Hepatocyte (in vitro differentiated cells): ENCODE measurements at regions not wholly inside any gene's neighbourhood (a gene's known extent, or its start where the extent isn't known, plus 50 kb on each side); places are given as distances from the start of the nearest gene placed in this dataset.

Experiments
- DNase-seq: peaks from one replicate; pipeline ENCODE4 v3.0.0-alpha.2; 2016; ENCODE audit warnings: low spot score
- H2AFZ ChIP-seq: fragments of 200-600 bp; sonication (generic); 2 replicates; pipeline ENCODE4 v1.6.0; 2016; ENCODE audit warnings: antibody characterized with exemption, mild to moderate bottlenecking
- H3K27ac ChIP-seq: fragments of 200-600 bp; sonication (generic); 2 replicates; pipeline ENCODE4 v1.5.1; 2016; ENCODE audit warnings: mild to moderate bottlenecking
- H3K27me3 ChIP-seq: fragments of 200-600 bp; sonication (generic); 2 replicates; pipeline ENCODE4 v1.6.1; 2016
- H3K36me3 ChIP-seq: fragments of 200-600 bp; sonication (generic); replicated peaks from 2 replicates; pipeline ENCODE4 v1.5.1; 2016; ENCODE audit warnings: low read depth; ENCODE audit not compliant: insufficient read depth
- H3K4me1 ChIP-seq: fragments of 200-600 bp; sonication (generic); 2 replicates; pipeline ENCODE4 v1.5.1; 2016; ENCODE audit warnings: mild to moderate bottlenecking, moderate library complexity; ENCODE audit not compliant: insufficient read depth
- H3K4me2 ChIP-seq: fragments of 200-600 bp; sonication (generic); 2 replicates; pipeline ENCODE4 v1.6.0; 2016
- H3K4me3 ChIP-seq: fragments of 200-600 bp; sonication (generic); 2 replicates; pipeline ENCODE4 v1.5.1; 2016; ENCODE audit warnings: mild to moderate bottlenecking
- H3K79me2 ChIP-seq: fragments of 200-600 bp; sonication (generic); 2 replicates; pipeline ENCODE4 v1.6.0; 2017; ENCODE audit warnings: mild to moderate bottlenecking
- H3K9me2 ChIP-seq: fragments of 200-600 bp; sonication (generic); replicated peaks from 2 replicates; pipeline ENCODE4 v1.6.0; 2017; ENCODE audit warnings: mild to moderate bottlenecking; ENCODE audit not compliant: insufficient read depth
- H3K9me3 ChIP-seq: fragments of 200-600 bp; sonication (generic); 2 replicates; pipeline ENCODE4 v1.5.1; 2016; ENCODE audit warnings: low read depth, mild to moderate bottlenecking
- H4K20me1 ChIP-seq: fragments of 200-600 bp; sonication (generic); 2 replicates; pipeline ENCODE4 v1.6.0; 2016; ENCODE audit warnings: mild to moderate bottlenecking; ENCODE audit not compliant: insufficient read depth, poor library complexity, severe bottlenecking
- CTCF ChIP-seq: fragments of 200-600 bp; sonication (generic); IDR thresholded peaks from 2 replicates; pipeline ENCODE4 v1.5.1; 2016; ENCODE audit warnings: antibody characterized with exemption, mild to moderate bottlenecking; ENCODE audit not compliant: poor library complexity
- EZH2 ChIP-seq: fragments of 200-600 bp; sonication (generic); IDR thresholded peaks from 2 replicates; pipeline ENCODE4 v1.6.1; 2016; ENCODE audit warnings: antibody characterized with exemption, mild to moderate bottlenecking, borderline replicate concordance
- EZH2phosphoT487 ChIP-seq: fragments of 200-600 bp; sonication (generic); IDR thresholded peaks from one replicate; pipeline ENCODE4 v1.6.1; 2018; ENCODE audit warnings: antibody characterized with exemption, mild to moderate bottlenecking, low read depth, moderate library complexity; ENCODE audit not compliant: unreplicated experiment, severe bottlenecking
- WGBS: methylation state at CpG from one replicate; pipeline ENCODE4 v1.1.6; 2016; ENCODE audit warnings: low lambda C conversion rate; ENCODE audit errors: missing lambda C conversion rate; 5-methylcytosine and 5-hydroxymethylcytosine counted together

GRCh38 chr16:9658586-9658985 lies 523.6 kb downstream of the GRIN2A start:
- DNase-seq: no peak
- Histone ChIP-seq H3K36me3 (no peaks in the 10 kb centered on the region), H3K4me1 (no peaks in the 10 kb centered on the region), H3K79me2 (no peaks in the 10 kb centered on the region), H3K9me3 (no peaks in the 10 kb centered on the region), H4K20me1 (no peaks in the 10 kb centered on the region), H3K4me3 (no peak overlapping the region), H3K4me2 (no peak overlapping the region), H3K9me2 (no peaks in the 10 kb centered on the region), H3K27me3 (peaks cover 9% of the 10 kb centered on the region), H3K27ac (no peak overlapping the region), H2AFZ (no peak overlapping the region)
- 72% methylated on average over 5 of the region's 5 CpGs for WGBS
- TF ChIP-seq EZH2 (no peak), CTCF (no peak), EZH2phosphoT487 (no peak)

- Histone ChIP-seq H3K4me1 (no peaks in the 10 kb centered on the region), H2AFZ (no peak overlapping the region), H4K20me1 (no peaks in the 10 kb centered on the region), H3K9me2 (no peaks in the 10 kb centered on the region), H3K79me2 (no peaks in the 10 kb centered on the region), H3K9me3 (no peaks in the 10 kb centered on the region), H3K27me3 (peaks cover 6% of the 10 kb centered on the region), H3K27ac (no peak overlapping the region), H3K4me3 (no peak overlapping the region), H3K36me3 (no peaks in the 10 kb centered on the region), H3K4me2 (no peak overlapping the region)
- WGBS: 67% methylated on average over 6 of the region's 6 CpGs
- no peak for TF ChIP-seq EZH2
- DNase-seq: no peak
Measured at GRCh38 chr16:9660898-9661297, 521.3 kb downstream of the GRIN2A start.

- H3K36me3 ChIP-seq: no peaks in the 10 kb centered on the region
- no peak overlapping the region for H2AFZ ChIP-seq
- no peaks in the 10 kb centered on the region for H4K20me1 ChIP-seq
- no peak overlapping the region for H3K27ac ChIP-seq
- H3K9me3 ChIP-seq: no peaks in the 10 kb centered on the region
- H3K27me3 ChIP-seq: peaks cover 6% of the 10 kb centered on the region
- H3K4me2 ChIP-seq: no peak overlapping the region
- no peaks in the 10 kb centered on the region for H3K4me1 ChIP-seq
- WGBS: 61% methylated on average over 10 of the region's 10 CpGs
- no peak for DNase-seq
- H3K4me3 ChIP-seq: no peak overlapping the region
- no peaks in the 10 kb centered on the region for H3K79me2 ChIP-seq
- H3K9me2 ChIP-seq: no peaks in the 10 kb centered on the region
- no peak for TF ChIP-seq EZH2
Measured at GRCh38 chr16:9661336-9662017, 520.8 kb downstream of the GRIN2A start.

GRCh38 chr16:9663588-9663987 lies 518.6 kb downstream of the GRIN2A start:
- no peaks in the 10 kb centered on the region for H3K4me1 ChIP-seq

More at GRCh38 chr16:9663588-9663987, 518.6 kb downstream of the GRIN2A start:
- H3K27me3 ChIP-seq: peaks cover 6% of the 10 kb centered on the region
- H3K4me3 ChIP-seq: no peak overlapping the region
- 90% methylated on average over 2 of the region's 2 CpGs for WGBS
- no peak overlapping the region for H2AFZ ChIP-seq
- TF ChIP-seq EZH2 (no peak), EZH2phosphoT487 (no peak), CTCF (no peak)
- no peak for DNase-seq
- H3K4me2 ChIP-seq: no peak overlapping the region
- H3K79me2 ChIP-seq: no peaks in the 10 kb centered on the region
- no peak overlapping the region for H3K27ac ChIP-seq
- no peaks in the 10 kb centered on the region for H3K36me3 ChIP-seq
- H4K20me1 ChIP-seq: no peaks in the 10 kb centered on the region
- no peaks in the 10 kb centered on the region for H3K9me2 ChIP-seq
- H3K9me3 ChIP-seq: no peaks in the 10 kb centered on the region
